Stomach (tissue), 4 donors: ENCODE measurements at regions not wholly inside any gene's neighbourhood (a gene's known extent, or its start where the extent isn't known, plus 50 kb on each side); places are given as distances from the start of the nearest gene placed in this dataset.

Experiments
- CTCF ChIP-seq, 7 experiments: fragments of 450-650 bp in 4 of 7; fragments of 200-600 bp in 3 of 7; sonication (generic) in 3 of 7; IDR thresholded peaks; one replicate each; pipeline ENCODE4 v1.5.1; 2016 to 2019; ENCODE audit warnings: antibody characterized with exemption in 7 of 7, control low read depth in 2 of 7, mild to moderate bottlenecking in 1 of 7
- POLR2A ChIP-seq, 4 donors: fragments of 450-650 bp; IDR thresholded peaks; one replicate each; pipeline ENCODE4 v1.6.1; 2016; ENCODE audit warnings: antibody characterized with exemption in 4 of 4, control low read depth in 2 of 4, mild to moderate bottlenecking in 1 of 4, moderate library complexity in 1 of 4

GRCh38 chr1:19567041-19567440 lies 77.1 kb upstream of the NBL1 start:
- TF ChIP-seq CTCF (IDR thresholded peaks at IDR 0.05) (no peak), POLR2A (IDR thresholded peaks at IDR 0.05) (no peak)
